Neural crest cell (in vitro differentiated cells): ENCODE measurements at regions not wholly inside any gene's neighbourhood (a gene's known extent, or its start where the extent isn't known, plus 50 kb on each side); places are given as distances from the start of the nearest gene placed in this dataset.

Source experiments
- DNase-seq: peaks from one replicate; pipeline ENCODE4 v3.0.0; 2021; ENCODE audit warnings: low read depth, mixed read lengths, low spot score
- H3K27ac Mint-ChIP-seq: one replicate; pipeline ENCODE4 v1.8.0; 2021; ENCODE audit warnings: mild to moderate bottlenecking, mixed read lengths; ENCODE audit not compliant: unreplicated experiment
- H3K27me3 Mint-ChIP-seq: 2 replicates; pipeline ENCODE4 v1.8.0; 2021; ENCODE audit warnings: low read depth, mild to moderate bottlenecking, mixed read lengths
- H3K36me3 Mint-ChIP-seq: 2 replicates; pipeline ENCODE4 v1.8.0; 2021; ENCODE audit warnings: low read depth, mild to moderate bottlenecking, mixed read lengths
- H3K4me1 Mint-ChIP-seq: 2 replicates; pipeline ENCODE4 v1.8.0; 2021; ENCODE audit warnings: mixed read lengths
- H3K4me3 Mint-ChIP-seq: one replicate; pipeline ENCODE4 v1.8.0; 2021; ENCODE audit warnings: mild to moderate bottlenecking, mixed read lengths
- H3K9me3 Mint-ChIP-seq: 2 replicates; pipeline ENCODE4 v1.8.0; 2021; ENCODE audit warnings: mixed read lengths
- TF ChIP-seq, protein P1 (sequence below): fragments of 200-600 bp; sonication (generic); conservative IDR thresholded peaks from 2 replicates; pipeline ENCODE4 v1.5.0; 2021; ENCODE audit warnings: antibody characterized with exemption, mild to moderate bottlenecking

GRCh38 chr13:87003265-87003664 lies 667.9 kb upstream of the SLITRK5 start:
- no peaks in the 10 kb centered on the region for H3K27me3 Mint-ChIP-seq
- no peak overlapping the region for H3K27ac Mint-ChIP-seq
- TF ChIP-seq, protein P1, sequence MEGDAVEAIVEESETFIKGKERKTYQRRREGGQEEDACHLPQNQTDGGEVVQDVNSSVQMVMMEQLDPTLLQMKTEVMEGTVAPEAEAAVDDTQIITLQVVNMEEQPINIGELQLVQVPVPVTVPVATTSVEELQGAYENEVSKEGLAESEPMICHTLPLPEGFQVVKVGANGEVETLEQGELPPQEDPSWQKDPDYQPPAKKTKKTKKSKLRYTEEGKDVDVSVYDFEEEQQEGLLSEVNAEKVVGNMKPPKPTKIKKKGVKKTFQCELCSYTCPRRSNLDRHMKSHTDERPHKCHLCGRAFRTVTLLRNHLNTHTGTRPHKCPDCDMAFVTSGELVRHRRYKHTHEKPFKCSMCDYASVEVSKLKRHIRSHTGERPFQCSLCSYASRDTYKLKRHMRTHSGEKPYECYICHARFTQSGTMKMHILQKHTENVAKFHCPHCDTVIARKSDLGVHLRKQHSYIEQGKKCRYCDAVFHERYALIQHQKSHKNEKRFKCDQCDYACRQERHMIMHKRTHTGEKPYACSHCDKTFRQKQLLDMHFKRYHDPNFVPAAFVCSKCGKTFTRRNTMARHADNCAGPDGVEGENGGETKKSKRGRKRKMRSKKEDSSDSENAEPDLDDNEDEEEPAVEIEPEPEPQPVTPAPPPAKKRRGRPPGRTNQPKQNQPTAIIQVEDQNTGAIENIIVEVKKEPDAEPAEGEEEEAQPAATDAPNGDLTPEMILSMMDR = no peak
- peaks cover 14% of the 10 kb centered on the region for H3K9me3 Mint-ChIP-seq
- H3K36me3 Mint-ChIP-seq = peaks cover 2% of the 10 kb centered on the region
- H3K4me3 Mint-ChIP-seq = no peak overlapping the region
- H3K4me1 Mint-ChIP-seq = no peaks in the 10 kb centered on the region
- DNase-seq = no peak

DNA sequence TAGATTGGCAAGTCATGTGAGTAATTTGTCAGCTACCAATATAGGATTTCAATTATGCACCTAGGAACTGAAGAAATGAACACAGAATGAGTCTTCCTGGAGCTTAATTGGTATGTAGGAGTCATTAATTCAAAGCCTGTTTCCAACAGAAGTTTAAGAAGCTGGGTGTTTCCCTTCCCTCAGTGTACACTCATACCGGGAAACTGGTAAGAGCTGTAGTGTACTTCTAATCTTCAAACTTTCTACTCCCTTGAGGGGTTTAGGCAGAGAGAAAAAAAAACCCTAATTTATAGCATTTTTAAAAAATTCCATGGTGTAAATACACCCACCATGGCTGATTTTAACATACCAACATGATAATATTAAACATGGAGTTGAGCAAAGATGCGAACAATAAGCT lies 665.7 kb upstream of the SLITRK5 start:
- Mint-ChIP-seq H3K27me3 (no peaks in the 10 kb centered on the region), H3K9me3 (peaks cover 13% of the 10 kb centered on the region), H3K4me1 (no peaks in the 10 kb centered on the region), H3K27ac (no peak overlapping the region), H3K36me3 (peaks cover 7% of the 10 kb centered on the region), H3K4me3 (no peak overlapping the region)
- TF ChIP-seq, protein P1 = no peak
- DNase-seq = no peak

- no peak for DNase-seq
- Mint-ChIP-seq H3K4me1 (no peaks in the 10 kb centered on the region), H3K27ac (no peak overlapping the region), H3K4me3 (no peak overlapping the region), H3K27me3 (no peaks in the 10 kb centered on the region), H3K36me3 (no peaks in the 10 kb centered on the region), H3K9me3 (peaks cover 4% of the 10 kb centered on the region)
- TF ChIP-seq, protein P1 = no peak
These were observed 635.6 kb upstream of the SLITRK5 start for GRCh38 chr13:87035526-87035925.

DNA sequence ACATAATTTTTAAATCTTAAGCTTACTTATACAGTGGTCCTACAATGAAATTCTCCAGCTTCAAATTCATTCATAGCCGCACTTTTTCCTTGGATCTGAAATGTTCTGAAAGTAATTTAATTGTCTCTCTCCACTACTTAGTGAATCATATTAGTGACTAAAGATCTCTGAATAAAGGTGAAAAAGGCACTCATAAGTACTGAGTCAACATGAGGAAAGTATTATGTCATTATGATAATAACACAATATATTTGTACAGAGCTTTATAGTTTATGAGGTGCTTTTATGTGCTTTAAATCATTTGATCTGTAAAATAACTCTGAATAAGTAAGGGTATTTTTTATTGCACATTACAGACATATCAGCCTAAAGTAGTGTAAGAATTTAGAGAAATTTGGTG lies 628.2 kb upstream of the SLITRK5 start:
- TF ChIP-seq, protein P1 = no peak
- no peaks in the 10 kb centered on the region for H3K4me1 Mint-ChIP-seq
- peaks cover 13% of the 10 kb centered on the region for H3K9me3 Mint-ChIP-seq
- no peak overlapping the region for H3K4me3 Mint-ChIP-seq
- no peaks in the 10 kb centered on the region for H3K36me3 Mint-ChIP-seq
- DNase-seq = no peak
- no peak overlapping the region for H3K27ac Mint-ChIP-seq
- no peaks in the 10 kb centered on the region for H3K27me3 Mint-ChIP-seq

DNA sequence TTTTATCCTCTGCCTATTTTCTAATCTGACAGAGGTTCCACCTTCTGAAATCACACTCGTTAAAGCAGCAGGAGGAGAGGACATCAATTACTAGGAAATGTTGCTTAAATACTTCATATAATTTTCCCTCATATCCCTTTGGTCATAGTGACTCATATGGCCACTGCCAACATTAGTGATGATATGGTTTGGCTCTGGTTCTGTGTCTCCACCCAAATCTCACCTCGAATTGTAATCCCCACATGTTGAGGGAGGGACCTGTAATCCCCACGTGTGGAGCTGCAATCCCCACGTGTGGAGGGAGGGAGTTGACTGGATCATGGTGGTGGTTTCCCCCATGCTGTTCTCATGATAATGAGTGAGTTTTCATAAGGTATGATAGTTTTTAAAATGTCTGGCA lies 618.4 kb upstream of the SLITRK5 start:
- Mint-ChIP-seq H3K4me3 (no peak overlapping the region), H3K27ac (no peak overlapping the region), H3K36me3 (no peaks in the 10 kb centered on the region), H3K9me3 (no peaks in the 10 kb centered on the region), H3K27me3 (no peaks in the 10 kb centered on the region), H3K4me1 (no peaks in the 10 kb centered on the region)
- no peak for DNase-seq
- TF ChIP-seq, protein P1 = no peak
